ENCODE measurements at regions not wholly inside any gene's neighbourhood (a gene's known extent, or its start where the extent isn't known, plus 50 kb on each side); places are given as distances from the start of the nearest gene placed in this dataset.

- no peak overlapping the region for H3K4me3 ChIP-seq
- H3K27me3 ChIP-seq, result no peaks in the 10 kb centered on the region
- DNase-seq, result no peak
- no peaks in the 10 kb centered on the region for H3K4me1 ChIP-seq
- no peaks in the 10 kb centered on the region for H3K36me3 ChIP-seq
- no peak overlapping the region for H3K27ac ChIP-seq
- TF ChIP-seq EP300 (IDR thresholded peaks at IDR 0.05) (no peak), POLR2AphosphoS5 (IDR thresholded peaks at IDR 0.05) (no peak), POLR2A (IDR thresholded peaks at IDR 0.05) (no peak), CTCF (IDR thresholded peaks at IDR 0.05) (no peak)
- H3K9me3 ChIP-seq, result peaks cover 0 to 6% (median 3%) of the 10 kb centered on the region in 4 donors
- 81 to 87% (median 86%) methylated on average over 3 of the region's 3 CpGs for WGBS, 5 donors
- intact Hi-C loops (cut with DNase I; ENCODE audit: low total_unique reads), result no loop called here
These were observed 71.0 kb upstream of the MYCN start for GRCh38 chr2:15869396-15869795.

- no peak for TF ChIP-seq CTCF (IDR thresholded peaks at IDR 0.05)
- TF ChIP-seq POLR2A (IDR thresholded peaks at IDR 0.05), result no peak
- TF ChIP-seq EP300 (IDR thresholded peaks at IDR 0.05), result no peak
- TF ChIP-seq POLR2AphosphoS5 (IDR thresholded peaks at IDR 0.05), result no peak
- 88 to 92% (median 90%) methylated on average over 13 of the region's 13 CpGs for WGBS, 5 donors
- no peak overlapping the region for H3K27ac ChIP-seq
- no peak for DNase-seq
- H3K4me1 ChIP-seq, result no peaks in the 10 kb centered on the region
- H3K36me3 ChIP-seq, result no peaks in the 10 kb centered on the region
- H3K9me3 ChIP-seq, result peaks cover 0 to 6% (median 3%) of the 10 kb centered on the region in 4 donors
- no peaks in the 10 kb centered on the region for H3K27me3 ChIP-seq
- intact Hi-C loops (cut with DNase I; ENCODE audit: low total_unique reads), result no loop called here
- H3K4me3 ChIP-seq, result no peak overlapping the region
These were observed 70.5 kb upstream of the MYCN start for GRCh38 chr2:15869871-15870270.

GRCh38 chr2:15870565-15870964 is 69.8 kb upstream of the MYCN start:
- intact Hi-C loops (cut with DNase I; ENCODE audit: low total_unique reads), result no loop called here
- WGBS, 5 donors, result 75 to 83% (median 77%) methylated on average over 5 of the region's 5 CpGs
- no peak for DNase-seq
- Histone ChIP-seq H3K4me3 (no peak overlapping the region), H3K27me3 (no peaks in the 10 kb centered on the region), H3K4me1 (no peaks in the 10 kb centered on the region), H3K36me3 (no peaks in the 10 kb centered on the region), H3K9me3 (peaks cover 0 to 6% (median 3%) of the 10 kb centered on the region in 4 donors), H3K27ac (no peak overlapping the region)
- no peak for TF ChIP-seq POLR2A (IDR thresholded peaks at IDR 0.05)
- no peak for TF ChIP-seq EP300 (IDR thresholded peaks at IDR 0.05)
- TF ChIP-seq CTCF (IDR thresholded peaks at IDR 0.05), result no peak
- no peak for TF ChIP-seq POLR2AphosphoS5 (IDR thresholded peaks at IDR 0.05)

GRCh38 chr2:15871239-15871783 is 69.0 kb upstream of the MYCN start:
- H3K9me3 ChIP-seq, result peaks cover 0 to 6% (median 3%) of the 10 kb centered on the region in 4 donors
- H3K4me1 ChIP-seq, result no peaks in the 10 kb centered on the region
- 79 to 90% (median 82%) methylated on average over 3 of the region's 3 CpGs for WGBS, 5 donors
- no peak overlapping the region for H3K4me3 ChIP-seq
- DNase-seq, result no peak
- TF ChIP-seq POLR2AphosphoS5 (IDR thresholded peaks at IDR 0.05) (no peak), EP300 (IDR thresholded peaks at IDR 0.05) (no peak), POLR2A (IDR thresholded peaks at IDR 0.05) (no peak), CTCF (IDR thresholded peaks at IDR 0.05) (no peak)
- no peaks in the 10 kb centered on the region for H3K27me3 ChIP-seq
- intact Hi-C loops (cut with DNase I; ENCODE audit: low total_unique reads), result no loop called here
- no peak overlapping the region for H3K27ac ChIP-seq
- no peaks in the 10 kb centered on the region for H3K36me3 ChIP-seq
